ENCODE measurements at regions not wholly inside any gene's neighbourhood (a gene's known extent, or its start where the extent isn't known, plus 50 kb on each side); places are given as distances from the start of the nearest gene placed in this dataset.

DNA sequence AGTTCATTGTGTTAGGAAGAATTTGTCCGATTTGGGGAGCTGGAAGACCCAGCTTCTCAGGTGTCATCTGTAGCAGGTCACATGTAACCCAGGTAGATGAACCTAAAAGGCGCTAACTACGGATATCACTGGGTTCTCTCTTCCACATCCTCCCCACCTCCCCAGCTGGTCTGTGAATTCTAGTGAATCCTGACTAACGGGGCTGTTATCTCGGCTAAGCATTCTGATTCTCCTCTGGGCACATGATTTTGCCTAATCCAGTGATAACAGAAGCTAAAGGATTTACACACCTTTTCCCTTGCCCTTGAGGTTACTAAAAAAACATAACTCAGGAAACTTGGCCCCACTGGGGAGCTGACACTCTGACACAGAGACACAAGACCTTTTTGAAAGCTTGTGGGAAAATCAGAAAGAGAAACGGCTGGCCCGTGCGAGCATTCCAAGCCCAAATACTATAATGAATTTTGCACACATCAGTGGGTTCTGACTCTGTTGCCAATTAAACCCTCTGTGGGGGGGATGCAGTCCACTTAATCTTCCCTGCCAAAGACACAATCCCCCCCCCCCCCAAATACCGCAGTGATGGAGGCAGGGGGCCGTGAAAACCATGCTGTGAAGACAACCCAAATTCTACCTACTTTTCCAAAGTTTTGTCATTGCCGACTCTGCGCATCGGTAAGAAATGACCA lies 81.0 kb upstream of the FZD10 start:
- H3K27ac ChIP-seq = no peak overlapping the region
- no peaks in the 10 kb centered on the region for H3K27me3 ChIP-seq (ENCODE audit: insufficient read depth in 3 of 3, low read length in 2 of 3)
- H3K9me3 ChIP-seq = no peaks in the 10 kb centered on the region
- intact Hi-C loops (cut with DNase I) = no loop called here
- WGBS, 3 donors = 36 to 40% (median 36%) methylated on average over 13 of the region's 13 CpGs
- TF ChIP-seq, protein P1, sequence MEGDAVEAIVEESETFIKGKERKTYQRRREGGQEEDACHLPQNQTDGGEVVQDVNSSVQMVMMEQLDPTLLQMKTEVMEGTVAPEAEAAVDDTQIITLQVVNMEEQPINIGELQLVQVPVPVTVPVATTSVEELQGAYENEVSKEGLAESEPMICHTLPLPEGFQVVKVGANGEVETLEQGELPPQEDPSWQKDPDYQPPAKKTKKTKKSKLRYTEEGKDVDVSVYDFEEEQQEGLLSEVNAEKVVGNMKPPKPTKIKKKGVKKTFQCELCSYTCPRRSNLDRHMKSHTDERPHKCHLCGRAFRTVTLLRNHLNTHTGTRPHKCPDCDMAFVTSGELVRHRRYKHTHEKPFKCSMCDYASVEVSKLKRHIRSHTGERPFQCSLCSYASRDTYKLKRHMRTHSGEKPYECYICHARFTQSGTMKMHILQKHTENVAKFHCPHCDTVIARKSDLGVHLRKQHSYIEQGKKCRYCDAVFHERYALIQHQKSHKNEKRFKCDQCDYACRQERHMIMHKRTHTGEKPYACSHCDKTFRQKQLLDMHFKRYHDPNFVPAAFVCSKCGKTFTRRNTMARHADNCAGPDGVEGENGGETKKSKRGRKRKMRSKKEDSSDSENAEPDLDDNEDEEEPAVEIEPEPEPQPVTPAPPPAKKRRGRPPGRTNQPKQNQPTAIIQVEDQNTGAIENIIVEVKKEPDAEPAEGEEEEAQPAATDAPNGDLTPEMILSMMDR (IDR thresholded peaks at IDR 0.05) = no peak
- no peaks in the 10 kb centered on the region for H3K36me3 ChIP-seq (ENCODE audit: insufficient read depth in 1 of 2, low read depth in 1 of 2)
- H3K4me1 ChIP-seq = no peaks in the 10 kb centered on the region
- no peak for ATAC-seq
- H3K4me3 ChIP-seq = no peak overlapping the region
- no peak for DNase-seq

- no peaks in the 10 kb centered on the region for H3K36me3 ChIP-seq (ENCODE audit: insufficient read depth in 1 of 2, low read depth in 1 of 2)
- H3K4me3 ChIP-seq = no peak overlapping the region
- TF ChIP-seq, protein P1 (IDR thresholded peaks at IDR 0.05) = no peak
- intact Hi-C loops (cut with DNase I) = no loop called here
- no peaks in the 10 kb centered on the region for H3K9me3 ChIP-seq
- no peak overlapping the region for H3K27ac ChIP-seq
- 67 to 72% (median 69%) methylated on average over 6 of the region's 6 CpGs for WGBS, 3 donors
- no peaks in the 10 kb centered on the region for H3K27me3 ChIP-seq (ENCODE audit: insufficient read depth in 3 of 3, low read length in 2 of 3)
- ATAC-seq = no peak
- DNase-seq = no peak
- no peaks in the 10 kb centered on the region for H3K4me1 ChIP-seq
Measured at GRCh38 chr12:130083002-130083401, 79.3 kb upstream of the FZD10 start.

GRCh38 chr12:130083734-130084133 lies 78.5 kb upstream of the FZD10 start:
- H3K4me3 ChIP-seq = no peak overlapping the region
- no peaks in the 10 kb centered on the region for H3K27me3 ChIP-seq (ENCODE audit: insufficient read depth in 3 of 3, low read length in 2 of 3)
- DNase-seq = no peak
- intact Hi-C loops (cut with DNase I) = no loop called here
- H3K36me3 ChIP-seq (ENCODE audit: insufficient read depth in 1 of 2, low read depth in 1 of 2) = no peaks in the 10 kb centered on the region
- no peak overlapping the region for H3K27ac ChIP-seq
- no peaks in the 10 kb centered on the region for H3K4me1 ChIP-seq
- TF ChIP-seq, protein P1 (IDR thresholded peaks at IDR 0.05) = no peak
- WGBS, 3 donors = 81 to 87% (median 83%) methylated on average over 8 of the region's 8 CpGs
- no peak for ATAC-seq
- no peaks in the 10 kb centered on the region for H3K9me3 ChIP-seq

DNA sequence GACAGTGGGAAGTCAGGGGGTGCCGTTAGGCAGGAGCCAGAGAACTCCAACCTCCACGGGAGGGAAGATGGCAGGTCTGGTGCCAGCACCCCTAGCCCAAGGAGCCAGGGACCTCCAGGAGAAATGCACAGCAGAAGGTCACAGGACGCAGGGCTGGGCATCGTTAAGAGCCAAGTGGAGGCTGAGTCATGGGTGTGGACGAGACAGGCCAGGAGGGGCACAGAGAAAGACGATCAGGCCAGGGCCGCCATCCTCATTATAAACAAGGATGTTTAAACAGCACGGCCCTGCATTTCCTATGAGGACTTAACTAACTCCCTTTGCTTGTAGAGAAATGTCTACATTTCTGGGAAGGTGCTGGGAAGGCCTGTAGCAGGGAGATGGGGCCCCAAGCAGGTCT lies 77.9 kb upstream of the FZD10 start:
- Histone ChIP-seq H3K27ac (no peak overlapping the region), H3K4me1 (no peaks in the 10 kb centered on the region), H3K27me3 (ENCODE audit: insufficient read depth in 3 of 3, low read length in 2 of 3) (no peaks in the 10 kb centered on the region), H3K4me3 (no peak overlapping the region), H3K36me3 (ENCODE audit: insufficient read depth in 1 of 2, low read depth in 1 of 2) (no peaks in the 10 kb centered on the region), H3K9me3 (no peaks in the 10 kb centered on the region)
- intact Hi-C loops (cut with DNase I) = no loop called here
- DNase-seq (no peak), ATAC-seq (no peak)
- WGBS, 3 donors = 70 to 77% (median 71%) methylated on average over 8 of the region's 8 CpGs
- TF ChIP-seq, protein P1 (IDR thresholded peaks at IDR 0.05) = no peak

DNA sequence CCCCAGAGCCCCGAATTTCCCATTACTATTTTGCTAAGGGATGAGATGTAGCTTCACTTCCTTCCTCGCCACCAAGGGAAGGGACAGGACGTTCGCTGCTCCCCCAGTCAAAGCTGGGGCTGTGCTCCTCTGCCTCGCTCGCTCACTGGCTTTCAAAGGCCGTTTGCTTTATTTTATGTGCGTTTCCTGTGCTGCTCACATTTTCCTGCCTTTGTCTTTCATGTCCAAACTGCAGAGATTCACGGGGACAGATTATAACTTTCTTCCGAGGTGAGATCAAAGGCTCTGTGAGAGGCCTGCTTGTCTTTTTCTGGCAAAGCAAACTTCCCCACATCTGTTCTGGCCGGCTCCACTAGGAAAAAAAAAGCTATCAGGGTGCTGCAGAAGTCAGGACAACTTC lies 76.0 kb upstream of the FZD10 start:
- TF ChIP-seq, protein P1 (IDR thresholded peaks at IDR 0.05) = no peak
- no peak overlapping the region for H3K4me3 ChIP-seq
- WGBS, 3 donors = 19 to 28% (median 20%) methylated on average over 11 of the region's 11 CpGs
- H3K9me3 ChIP-seq = no peaks in the 10 kb centered on the region
- H3K36me3 ChIP-seq (ENCODE audit: insufficient read depth in 1 of 2, low read depth in 1 of 2) = no peaks in the 10 kb centered on the region
- H3K27ac ChIP-seq = no peak overlapping the region
- H3K4me1 ChIP-seq = no peaks in the 10 kb centered on the region
- no peak for DNase-seq
- no peaks in the 10 kb centered on the region for H3K27me3 ChIP-seq (ENCODE audit: insufficient read depth in 3 of 3, low read length in 2 of 3)
- intact Hi-C loops (cut with DNase I) = no loop called here
- ATAC-seq = no peak

All from psoas muscle (tissue), 7 donors.